BLaER1 treated with 17β-estradiol and CSF1 and Interleukin-3, amounts not matched to agents 10 nM and 100 nM (cell line): ENCODE measurements at regions not wholly inside any gene's neighbourhood (a gene's known extent, or its start where the extent isn't known, plus 50 kb on each side); places are given as distances from the start of the nearest gene placed in this dataset.

Experiments used
- H3K27ac ChIP-seq, 11 experiments: shearing (Covaris generic); formaldehyde crosslinking; 2 replicates each; pipeline ENCODE4 v1.8.1; 2022
- H3K27me3 ChIP-seq, 11 experiments: shearing (Covaris generic); formaldehyde crosslinking; 2 replicates each; pipeline ENCODE4 v1.8.1; 2022
- H3K36me3 ChIP-seq, 11 experiments: shearing (Covaris generic); formaldehyde crosslinking; 2 replicates each; pipeline ENCODE4 v1.8.1; 2022
- H3K4me1 ChIP-seq, 10 experiments: shearing (Covaris generic); formaldehyde crosslinking; 2 replicates each; pipeline ENCODE4 v1.8.1; 2022
- H3K4me2 ChIP-seq, 11 experiments: shearing (Covaris generic); formaldehyde crosslinking; 2 replicates each; pipeline ENCODE4 v1.8.1; 2022
- H3K4me3 ChIP-seq, 10 experiments: shearing (Covaris generic); formaldehyde crosslinking; 2 replicates each; pipeline ENCODE4 v1.8.1; 2022
- H3K9ac ChIP-seq, 11 experiments: shearing (Covaris generic); formaldehyde crosslinking; 2 replicates each; pipeline ENCODE4 v1.8.1; 2022
- H3K9me3 ChIP-seq, 11 experiments: shearing (Covaris generic); formaldehyde crosslinking; replicated peaks in 1 of 11; 2 replicates each; pipeline ENCODE4 v1.8.1; 2022
- H4K20me1 ChIP-seq, 11 experiments: shearing (Covaris generic); formaldehyde crosslinking; 2 replicates each; pipeline ENCODE4 v1.8.1; 2022
- Cebpa-rat ChIP-seq, 11 experiments: shearing (Covaris generic); IDR thresholded peaks; 2 replicates each; pipeline ENCODE4 v1.8.1; 2022

- no peak for TF ChIP-seq Cebpa-rat (IDR thresholded peaks at IDR 0.05)
- H3K4me1 ChIP-seq = no peaks in the 10 kb centered on the region
- no peaks in the 10 kb centered on the region for H3K36me3 ChIP-seq
- H3K4me2 ChIP-seq = no peak overlapping the region
- no peak overlapping the region for H3K27ac ChIP-seq
- no peaks in the 10 kb centered on the region for H3K27me3 ChIP-seq
- H3K9ac ChIP-seq = no peak overlapping the region
- no peaks in the 10 kb centered on the region for H3K9me3 ChIP-seq
- no peaks in the 10 kb centered on the region for H4K20me1 ChIP-seq
- H3K4me3 ChIP-seq = no peak overlapping the region
These were observed 269.3 kb upstream of the ADGRL3 start for GRCh38 chr4:60930866-60931265.

GRCh38 chr4:60934566-60935295 lies 265.4 kb upstream of the ADGRL3 start:
- H3K27me3 ChIP-seq = no peaks in the 10 kb centered on the region
- H3K9ac ChIP-seq = no peak overlapping the region
- H3K4me2 ChIP-seq = no peak overlapping the region
- no peaks in the 10 kb centered on the region for H3K9me3 ChIP-seq
- no peak for TF ChIP-seq Cebpa-rat (IDR thresholded peaks at IDR 0.05)
- no peaks in the 10 kb centered on the region for H4K20me1 ChIP-seq
- no peak overlapping the region for H3K27ac ChIP-seq
- H3K36me3 ChIP-seq = no peaks in the 10 kb centered on the region
- no peaks in the 10 kb centered on the region for H3K4me1 ChIP-seq
- no peak overlapping the region for H3K4me3 ChIP-seq

DNA sequence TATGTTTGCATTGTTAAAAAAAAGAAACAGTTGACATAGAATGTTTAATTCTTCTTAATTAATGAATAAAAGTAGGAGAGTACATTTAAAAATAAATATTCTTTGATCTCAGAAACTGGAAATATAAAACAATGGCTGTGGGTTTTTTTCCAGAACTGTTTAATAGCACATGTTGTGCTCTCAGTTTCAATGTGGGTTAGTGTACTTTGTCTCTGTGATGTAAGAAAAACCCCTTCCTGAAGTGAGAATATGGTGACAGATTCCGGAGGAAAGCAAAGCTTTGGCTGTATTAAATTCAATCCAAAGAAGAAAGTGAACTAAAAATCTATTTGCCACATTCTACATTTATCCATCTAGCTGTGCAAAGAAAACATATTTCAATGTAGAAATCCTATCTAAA lies 261.9 kb upstream of the ADGRL3 start:
- Histone ChIP-seq H3K36me3 (no peaks in the 10 kb centered on the region), H3K9me3 (no peaks in the 10 kb centered on the region), H3K4me3 (no peak overlapping the region), H3K9ac (no peak overlapping the region), H3K4me1 (no peaks in the 10 kb centered on the region), H3K27me3 (no peaks in the 10 kb centered on the region), H3K4me2 (no peak overlapping the region), H3K27ac (no peak overlapping the region), H4K20me1 (no peaks in the 10 kb centered on the region)
- no peak for TF ChIP-seq Cebpa-rat (IDR thresholded peaks at IDR 0.05)

- Histone ChIP-seq H3K27ac (no peak overlapping the region), H3K36me3 (no peaks in the 10 kb centered on the region), H3K9me3 (no peaks in the 10 kb centered on the region), H3K4me1 (no peaks in the 10 kb centered on the region), H3K4me2 (no peak overlapping the region), H3K27me3 (no peaks in the 10 kb centered on the region), H4K20me1 (no peaks in the 10 kb centered on the region), H3K9ac (no peak overlapping the region), H3K4me3 (no peak overlapping the region)
- no peak for TF ChIP-seq Cebpa-rat (IDR thresholded peaks at IDR 0.05)
These were observed 261.5 kb upstream of the ADGRL3 start for GRCh38 chr4:60938621-60939020.

DNA sequence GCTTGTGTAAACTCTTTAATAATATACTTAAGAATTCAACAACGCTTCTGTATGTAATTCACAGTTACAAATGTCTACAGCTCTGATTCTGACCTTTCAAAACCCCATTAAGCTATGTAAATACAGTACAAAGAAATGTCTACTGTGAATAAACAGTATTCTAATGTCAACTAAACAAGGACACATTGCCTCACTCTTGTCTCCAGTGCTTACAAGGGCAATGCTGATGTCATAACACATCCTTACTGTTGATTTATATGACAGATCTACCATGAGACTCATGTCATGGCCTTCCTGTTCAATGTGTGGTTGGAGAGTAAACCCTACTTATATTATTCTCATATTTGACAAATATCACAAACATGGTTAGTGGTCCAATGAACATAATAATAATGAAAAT lies 256.1 kb upstream of the ADGRL3 start:
- Histone ChIP-seq H3K4me2 (no peak overlapping the region), H3K4me1 (no peaks in the 10 kb centered on the region), H3K9ac (no peak overlapping the region), H3K4me3 (no peak overlapping the region), H3K36me3 (no peaks in the 10 kb centered on the region), H3K27ac (no peak overlapping the region), H3K9me3 (peaks cover 0 to 6% (median 0%) of the 10 kb centered on the region in 11 experiments; a peak in 3 of 22 replicates), H4K20me1 (no peaks in the 10 kb centered on the region), H3K27me3 (no peaks in the 10 kb centered on the region)
- no peak for TF ChIP-seq Cebpa-rat (IDR thresholded peaks at IDR 0.05)

DNA sequence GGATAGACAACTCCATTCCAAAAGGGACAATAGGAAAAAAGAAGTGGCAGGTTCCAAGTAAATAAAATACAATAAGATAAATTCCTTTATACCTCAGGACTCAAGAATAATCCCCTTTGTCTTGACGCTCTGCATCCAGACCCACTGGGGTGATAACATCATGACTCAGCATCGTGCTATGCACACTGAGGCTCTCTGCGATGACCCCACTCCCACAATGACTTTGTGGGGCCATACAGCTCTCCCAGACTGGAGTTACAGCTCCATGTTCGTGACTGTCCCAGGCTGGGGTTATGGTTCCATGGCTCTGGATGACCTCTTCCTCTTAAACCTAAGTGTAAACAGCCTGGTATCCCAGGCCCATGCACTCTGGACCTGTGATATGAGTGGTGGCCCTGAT lies 254.5 kb upstream of the ADGRL3 start:
- Histone ChIP-seq H3K4me2 (no peak overlapping the region), H3K9ac (no peak overlapping the region), H4K20me1 (no peaks in the 10 kb centered on the region), H3K27me3 (no peaks in the 10 kb centered on the region), H3K9me3 (peaks cover 0 to 6% (median 0%) of the 10 kb centered on the region in 11 experiments; a peak in 3 of 22 replicates), H3K36me3 (no peaks in the 10 kb centered on the region), H3K4me1 (no peaks in the 10 kb centered on the region), H3K27ac (no peak overlapping the region), H3K4me3 (no peak overlapping the region)
- TF ChIP-seq Cebpa-rat (IDR thresholded peaks at IDR 0.05) = no peak

DNA sequence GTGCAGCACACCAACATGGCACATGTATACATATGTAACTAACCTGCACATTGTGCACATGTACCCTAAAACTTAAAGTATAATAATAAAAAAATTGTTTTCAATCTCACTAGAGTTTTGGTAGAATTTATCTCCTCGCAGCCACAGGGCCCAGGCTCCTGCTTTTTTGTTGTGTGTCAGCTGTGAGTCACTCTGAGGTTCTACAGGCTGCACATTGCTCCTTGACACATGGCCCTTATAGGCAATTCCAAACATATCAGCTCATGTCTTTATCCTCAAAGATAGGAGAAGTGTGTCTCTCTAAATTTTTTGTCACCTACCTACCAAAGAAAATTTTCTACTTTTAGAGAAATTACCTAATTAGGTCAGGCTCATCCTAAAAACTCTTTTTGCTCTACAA lies 252.1 kb upstream of the ADGRL3 start:
- no peak overlapping the region for H3K9ac ChIP-seq
- no peak overlapping the region for H3K4me2 ChIP-seq
- TF ChIP-seq Cebpa-rat (IDR thresholded peaks at IDR 0.05) = no peak
- no peak overlapping the region for H3K4me3 ChIP-seq
- H3K36me3 ChIP-seq = no peaks in the 10 kb centered on the region
- no peak overlapping the region for H3K27ac ChIP-seq
- no peaks in the 10 kb centered on the region for H4K20me1 ChIP-seq
- H3K4me1 ChIP-seq = no peaks in the 10 kb centered on the region
- H3K9me3 ChIP-seq = peaks cover 0 to 6% (median 0%) of the 10 kb centered on the region in 11 experiments; a peak in 3 of 22 replicates
- no peaks in the 10 kb centered on the region for H3K27me3 ChIP-seq

DNA sequence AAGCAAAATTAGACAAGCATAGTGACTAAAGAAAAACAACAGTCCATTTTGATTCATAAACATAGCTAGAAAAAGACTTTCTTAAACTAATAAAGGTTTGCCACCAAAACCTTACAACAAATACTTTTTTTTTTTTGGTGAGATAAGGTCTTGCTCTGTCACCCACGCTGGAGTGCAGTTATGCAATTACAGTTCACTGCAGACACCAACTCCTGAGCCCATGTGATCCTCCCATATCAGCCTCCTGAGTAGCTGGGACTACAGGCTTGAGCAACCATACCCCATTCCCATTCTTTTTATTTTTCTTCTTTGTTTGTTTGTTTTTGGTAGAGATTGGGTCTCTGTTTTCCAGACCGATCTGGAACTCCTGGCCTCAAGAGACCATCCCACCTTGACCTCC lies 247.2 kb upstream of the ADGRL3 start:
- H3K4me3 ChIP-seq = no peak overlapping the region
- no peaks in the 10 kb centered on the region for H3K27me3 ChIP-seq
- no peaks in the 10 kb centered on the region for H4K20me1 ChIP-seq
- no peaks in the 10 kb centered on the region for H3K36me3 ChIP-seq
- H3K4me2 ChIP-seq = no peak overlapping the region
- H3K4me1 ChIP-seq = no peaks in the 10 kb centered on the region
- no peak overlapping the region for H3K9ac ChIP-seq
- TF ChIP-seq Cebpa-rat (IDR thresholded peaks at IDR 0.05) = no peak
- no peaks in the 10 kb centered on the region for H3K9me3 ChIP-seq
- no peak overlapping the region for H3K27ac ChIP-seq

DNA sequence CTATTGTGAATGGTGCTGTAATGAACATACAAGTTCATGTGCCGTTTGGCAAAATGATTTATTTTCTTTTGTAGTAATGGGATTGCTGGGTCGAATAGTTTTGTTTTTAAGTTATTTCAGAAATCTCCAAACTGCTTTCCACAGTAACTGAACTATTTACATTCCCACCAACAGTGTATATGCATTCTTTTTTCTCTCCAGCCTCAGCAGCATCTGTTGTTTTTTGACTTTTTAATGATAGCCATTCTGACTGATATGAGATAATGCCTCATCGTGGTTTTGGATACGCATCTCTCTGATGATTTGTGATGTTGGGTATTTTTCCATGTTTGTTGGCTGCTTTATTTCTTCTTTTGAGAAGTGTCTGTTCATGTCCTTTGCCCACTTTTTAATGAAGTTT lies 246.3 kb upstream of the ADGRL3 start:
- no peak overlapping the region for H3K4me3 ChIP-seq
- H3K4me2 ChIP-seq = no peak overlapping the region
- H3K27me3 ChIP-seq = no peaks in the 10 kb centered on the region
- H4K20me1 ChIP-seq = no peaks in the 10 kb centered on the region
- H3K36me3 ChIP-seq = no peaks in the 10 kb centered on the region
- H3K27ac ChIP-seq = no peak overlapping the region
- TF ChIP-seq Cebpa-rat (IDR thresholded peaks at IDR 0.05) = no peak
- no peaks in the 10 kb centered on the region for H3K4me1 ChIP-seq
- no peak overlapping the region for H3K9ac ChIP-seq
- no peaks in the 10 kb centered on the region for H3K9me3 ChIP-seq

- no peak for TF ChIP-seq Cebpa-rat (IDR thresholded peaks at IDR 0.05)
These were observed 237.8 kb upstream of the ADGRL3 start for GRCh38 chr4:60962286-60962685.

More at GRCh38 chr4:60962286-60962685, 237.8 kb upstream of the ADGRL3 start:
- Histone ChIP-seq H3K27ac (no peak overlapping the region), H4K20me1 (no peaks in the 10 kb centered on the region), H3K9ac (no peak overlapping the region), H3K4me1 (no peaks in the 10 kb centered on the region), H3K9me3 (no peaks in the 10 kb centered on the region), H3K4me3 (no peak overlapping the region), H3K36me3 (no peaks in the 10 kb centered on the region), H3K27me3 (no peaks in the 10 kb centered on the region), H3K4me2 (no peak overlapping the region)
